HG02938 (cell line): ENCODE measurements at regions not wholly inside any gene's neighbourhood (a gene's known extent, or its start where the extent isn't known, plus 50 kb on each side); places are given as distances from the start of the nearest gene placed in this dataset.

Source experiments
- ATAC-seq: cut with Tn5 transposase; IDR thresholded peaks from one replicate; pipeline ENCODE4 v1.9.1; 2021; ENCODE audit warnings: mild to moderate bottlenecking, moderate library complexity; ENCODE audit not compliant: unreplicated experiment

GRCh38 chr3:124519591-124520194 is 210.6 kb upstream of the UMPS start:
- ATAC-seq = no peak

GRCh38 chr3:124520970-124521369 is 209.3 kb upstream of the UMPS start:
- no peak for ATAC-seq

GRCh38 chr3:124522082-124522625 is 208.1 kb upstream of the UMPS start:
- no peak for ATAC-seq

- no peak for ATAC-seq
Observed at GRCh38 chr3:124526601-124527000, 203.7 kb upstream of the UMPS start.

- ATAC-seq = no peak
Observed at GRCh38 chr3:124529826-124530571, 200.3 kb upstream of the UMPS start.

GRCh38 chr3:124530916-124531315 is 199.3 kb upstream of the UMPS start:
- no peak for ATAC-seq

- ATAC-seq = no peak
Observed at GRCh38 chr3:124532071-124532470, 198.2 kb upstream of the UMPS start.

GRCh38 chr3:124535306-124535705 is 194.9 kb upstream of the UMPS start:
- ATAC-seq = no peak

GRCh38 chr3:124540550-124541211 is 189.6 kb upstream of the UMPS start:
- no peak for ATAC-seq

- no peak for ATAC-seq
Observed at GRCh38 chr3:124542214-124542869, 187.9 kb upstream of the UMPS start.

GRCh38 chr3:124545891-124546290 is 184.4 kb upstream of the UMPS start:
- no peak for ATAC-seq

GRCh38 chr3:124552224-124552623 is 178.0 kb upstream of the UMPS start:
- no peak for ATAC-seq

- ATAC-seq = no peak
Observed at GRCh38 chr3:124553178-124553577, 177.1 kb upstream of the UMPS start.

GRCh38 chr3:124556636-124557035 is 173.6 kb upstream of the UMPS start:
- no peak for ATAC-seq

- ATAC-seq = no peak
Observed at GRCh38 chr3:124557433-124558232, 172.6 kb upstream of the UMPS start.

- no peak for ATAC-seq
Observed at GRCh38 chr3:124558991-124559845, 171.0 kb upstream of the UMPS start.

- no peak for ATAC-seq
Observed at GRCh38 chr3:124559846-124560574, 170.2 kb upstream of the UMPS start.

GRCh38 chr3:124560666-124561215 is 169.5 kb upstream of the UMPS start:
- ATAC-seq = no peak

- no peak for ATAC-seq
Observed at GRCh38 chr3:124562769-124563168, 167.5 kb upstream of the UMPS start.
